ENCODE measurements at regions not wholly inside any gene's neighbourhood (a gene's known extent, or its start where the extent isn't known, plus 50 kb on each side); places are given as distances from the start of the nearest gene placed in this dataset.
A peak's percentile ranks its signal among the peaks of the same experiment; 100 is the strongest.
"Not testable (repeated sequence)": the region's sequence is repeated elsewhere in the genome, so short reads cannot be mapped to it uniquely, and the experiment has no call there.

DNA sequence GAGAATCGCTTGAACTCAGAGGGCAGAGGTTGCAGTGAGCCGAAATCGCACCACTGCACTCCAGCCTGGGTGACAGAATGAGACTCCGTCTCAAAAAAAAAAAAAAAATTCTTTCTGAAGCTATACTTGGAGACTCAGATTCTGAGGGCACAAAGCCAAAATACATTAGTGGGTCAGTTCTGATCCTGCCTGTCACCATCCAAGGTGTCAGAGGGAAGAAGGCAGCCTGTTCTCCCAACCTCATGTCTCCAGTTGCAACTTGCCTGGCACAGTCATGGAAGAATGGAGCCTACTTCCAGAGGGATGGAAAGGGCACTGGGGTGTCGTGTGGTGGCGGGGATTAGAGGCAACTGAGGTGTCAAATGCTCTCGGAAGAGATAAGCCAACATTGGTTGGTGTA lies 104.8 kb upstream of the GATA6 start:
- intact Hi-C loops (cut with DNase I): no loop called here

GRCh38 chr18:22065311-22065710 lies 104.1 kb upstream of the GATA6 start:
- intact Hi-C loops (cut with DNase I): no loop called here
- DNase-seq (ENCODE audit: low spot score): no peak

More for the DNA sequence above, 104.8 kb upstream of the GATA6 start:
- no peak for DNase-seq (ENCODE audit: low spot score)

DNA sequence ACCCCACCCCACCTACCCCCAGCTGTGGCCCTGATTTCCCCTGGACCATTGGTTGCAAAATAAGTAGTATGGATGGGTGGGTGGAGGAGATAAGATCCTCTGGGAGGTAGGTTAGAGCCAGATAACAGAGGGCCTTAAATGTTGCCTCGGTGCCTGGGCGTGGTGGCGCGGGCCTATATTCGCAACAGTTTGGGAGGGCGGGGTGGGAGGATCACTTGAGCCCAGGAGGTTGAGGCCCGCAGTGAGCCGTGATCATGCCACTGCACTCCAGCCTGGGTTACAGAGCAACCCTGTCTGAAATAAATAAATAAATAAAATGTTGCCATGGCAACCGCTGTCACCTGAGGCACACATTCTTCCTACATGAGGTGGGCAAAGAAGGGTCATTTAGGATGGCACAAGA lies 103.3 kb upstream of the GATA6 start:
- DNase-seq (ENCODE audit: low spot score): no peak
- intact Hi-C loops (cut with DNase I): no loop called here

DNA sequence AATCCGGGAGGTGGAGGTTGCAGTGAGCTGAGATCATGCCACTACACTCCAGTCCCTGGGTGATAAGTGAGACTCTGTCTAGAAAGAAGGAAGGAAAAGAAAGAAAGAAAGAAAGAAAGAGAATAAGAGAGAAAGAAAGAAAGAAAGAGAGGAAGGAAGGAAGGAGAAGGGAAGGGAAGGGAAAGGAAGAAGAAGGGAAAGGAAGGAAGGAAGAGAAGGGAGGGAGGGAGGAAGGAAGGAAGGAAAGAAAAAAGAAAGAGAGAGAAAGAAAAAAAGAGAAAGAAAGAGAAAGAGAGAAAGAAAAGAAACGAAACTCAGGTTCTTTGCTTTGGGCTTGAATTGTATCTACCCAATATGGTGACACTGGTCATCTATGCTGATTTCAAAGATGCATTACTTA lies 102.3 kb upstream of the GATA6 start:
- intact Hi-C loops (cut with DNase I): no loop called here
- no peak for DNase-seq (ENCODE audit: low spot score)

DNA sequence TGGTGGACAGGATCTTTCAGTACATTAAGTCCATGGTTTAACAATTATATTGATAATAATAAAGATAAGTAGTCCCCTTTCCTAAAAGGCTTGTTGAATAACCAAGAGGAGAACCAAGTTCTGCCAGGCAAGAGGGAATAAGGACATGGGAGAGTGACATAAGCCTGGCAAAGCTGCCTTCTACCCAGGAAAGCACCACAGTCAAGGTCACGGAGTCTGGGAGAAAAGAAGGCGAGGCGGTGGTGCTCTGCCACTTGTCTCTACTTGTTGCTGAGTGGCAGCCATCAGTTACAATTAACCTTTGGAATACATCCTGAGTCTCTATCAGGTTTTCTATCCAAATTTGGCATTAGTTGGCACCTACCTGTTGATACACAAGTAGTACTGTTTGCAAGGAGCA lies 101.7 kb upstream of the GATA6 start:
- no peak for DNase-seq (ENCODE audit: low spot score)
- intact Hi-C loops (cut with DNase I): no loop called here

DNA sequence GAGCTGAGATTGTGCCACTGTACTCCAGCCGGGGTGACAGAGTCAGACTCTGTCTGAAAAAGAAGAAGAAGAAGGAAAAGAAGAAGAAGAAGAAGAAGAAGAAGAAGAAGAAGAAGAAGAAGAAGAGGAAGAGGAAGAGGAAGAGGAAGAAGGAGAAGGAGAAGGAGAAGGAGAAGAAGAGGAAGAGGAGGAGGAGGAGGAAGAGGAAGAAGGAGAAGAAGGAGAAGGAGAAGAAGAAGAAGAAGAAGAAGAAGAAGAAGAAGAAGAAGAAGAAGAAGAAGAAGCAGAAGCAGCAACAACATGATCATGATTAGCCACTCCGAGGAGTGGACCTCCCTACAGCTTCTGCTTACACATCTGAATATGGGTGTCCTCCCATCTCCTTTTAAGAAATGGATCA lies 100.6 kb upstream of the GATA6 start:
- intact Hi-C loops (cut with DNase I): not testable (repeated sequence)

GRCh38 chr18:22069916-22070315 lies 99.5 kb upstream of the GATA6 start:
- intact Hi-C loops (cut with DNase I): no loop called here
- DNase-seq (ENCODE audit: low spot score): no peak

More for the DNA sequence above, 100.6 kb upstream of the GATA6 start:
- not testable (repeated sequence) for DNase-seq (ENCODE audit: low spot score)

DNA sequence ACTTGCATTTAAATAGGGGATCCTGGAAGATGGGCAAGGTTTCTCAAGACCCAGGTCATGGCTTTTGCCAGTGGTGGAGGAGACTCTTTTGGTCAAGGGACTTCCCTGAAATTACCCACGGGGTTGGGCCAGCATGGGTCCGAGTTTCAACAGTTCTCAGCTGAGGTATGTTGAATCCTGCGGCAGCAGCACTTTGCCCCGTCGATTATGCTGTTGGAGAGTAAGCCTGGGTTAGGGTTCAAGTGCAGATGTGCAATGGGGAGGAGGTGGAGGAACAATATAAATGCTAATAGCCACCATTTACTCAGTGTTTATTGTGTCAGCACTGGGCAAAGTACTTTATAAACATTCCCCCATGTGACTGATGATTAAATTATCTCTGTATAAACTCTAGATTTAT lies 96.0 kb upstream of the GATA6 start:
- intact Hi-C loops (cut with DNase I): no loop called here

DNA sequence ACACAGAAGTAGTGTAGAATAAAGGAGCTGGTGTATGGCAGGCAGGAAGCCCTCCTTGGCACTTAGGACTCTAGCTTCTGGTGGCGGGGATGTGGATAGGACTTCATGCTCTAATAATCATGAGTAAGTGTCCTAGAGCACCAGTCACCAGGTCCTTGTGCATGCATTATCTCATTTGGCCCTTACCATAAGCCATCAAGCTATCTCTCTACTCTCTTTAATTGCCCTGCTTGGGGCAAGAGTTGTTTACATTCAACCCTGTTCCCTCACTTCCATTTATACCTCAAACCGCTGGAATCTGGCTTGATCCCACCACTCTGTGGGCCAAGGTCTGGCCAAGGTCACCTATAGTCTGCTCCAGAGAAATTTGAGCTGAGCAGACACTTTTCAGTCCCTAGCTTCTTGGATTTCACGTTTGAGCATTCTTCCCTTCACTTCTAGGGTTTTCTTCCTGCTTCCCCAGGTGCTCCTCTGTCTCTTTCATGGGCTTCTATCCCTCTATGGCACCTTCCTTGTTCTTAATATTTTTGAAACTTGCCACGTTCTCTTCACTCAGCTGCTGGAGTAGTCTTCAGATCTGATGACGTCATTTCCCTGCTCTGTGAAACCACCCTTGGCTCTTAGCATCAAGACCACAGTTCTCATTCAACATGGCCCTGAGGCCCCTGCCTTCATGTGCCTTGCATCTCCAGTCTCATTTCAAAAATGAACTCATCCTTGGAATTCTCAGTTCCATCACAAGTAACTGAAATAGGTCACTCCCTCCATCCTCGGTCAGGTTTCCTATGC lies 94.9 kb upstream of the GATA6 start:
- DNase-seq (ENCODE audit: low spot score): no peak
- intact Hi-C loops (cut with DNase I): no loop called here

More for the DNA sequence above, 96.0 kb upstream of the GATA6 start:
- no peak for DNase-seq (ENCODE audit: low spot score)

GRCh38 chr18:22080035-22080434 lies 89.4 kb upstream of the GATA6 start:
- no peak for DNase-seq (ENCODE audit: low spot score)
- intact Hi-C loops (cut with DNase I): no loop called here

- intact Hi-C loops (cut with DNase I): no loop called here
- DNase-seq (ENCODE audit: low spot score): no peak
These were observed 87.0 kb upstream of the GATA6 start for GRCh38 chr18:22082408-22082807.

GRCh38 chr18:22084547-22084946 lies 84.8 kb upstream of the GATA6 start:
- peak; percentile 78 for DNase-seq (ENCODE audit: low spot score)
- intact Hi-C loops (cut with DNase I): no loop called here

DNA sequence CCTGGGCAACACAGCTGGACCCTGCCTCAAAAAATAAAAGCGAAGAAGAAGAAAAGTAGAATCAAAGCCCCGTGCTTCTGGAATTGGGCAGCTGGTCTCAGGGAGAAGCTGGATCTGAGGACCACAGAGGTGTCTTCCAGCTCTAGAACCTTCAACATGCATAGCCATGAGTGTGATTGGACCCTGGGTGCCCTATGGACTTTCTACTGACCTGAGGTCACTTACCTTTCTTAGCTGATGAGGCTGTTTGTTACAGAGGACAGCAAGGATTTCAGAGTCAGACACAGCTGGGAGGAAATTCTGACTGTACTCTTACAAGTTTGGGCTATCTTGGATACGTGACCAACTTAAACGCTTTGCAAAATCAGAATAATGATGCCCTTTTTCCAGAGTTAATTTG lies 82.4 kb upstream of the GATA6 start:
- DNase-seq (ENCODE audit: low spot score): no peak
- intact Hi-C loops (cut with DNase I): loop anchor here (5.0 kb wide), 1 partner anchor 80 kb away; the partner anchor contains the start of gene GATA6

- intact Hi-C loops (cut with DNase I): loop anchor here (5.0 kb wide), 1 partner anchor 79 kb away; the partner anchor contains the start of gene GATA6
- DNase-seq (ENCODE audit: low spot score): no peak
These were observed 81.4 kb upstream of the GATA6 start for GRCh38 chr18:22088029-22088428.

- DNase-seq (ENCODE audit: low spot score): no peak
- intact Hi-C loops (cut with DNase I): loop anchor here (5.0 kb wide), 1 partner anchor 78 kb away; the partner anchor contains the start of gene GATA6
These were observed 80.3 kb upstream of the GATA6 start for GRCh38 chr18:22088996-22089640.

DNA sequence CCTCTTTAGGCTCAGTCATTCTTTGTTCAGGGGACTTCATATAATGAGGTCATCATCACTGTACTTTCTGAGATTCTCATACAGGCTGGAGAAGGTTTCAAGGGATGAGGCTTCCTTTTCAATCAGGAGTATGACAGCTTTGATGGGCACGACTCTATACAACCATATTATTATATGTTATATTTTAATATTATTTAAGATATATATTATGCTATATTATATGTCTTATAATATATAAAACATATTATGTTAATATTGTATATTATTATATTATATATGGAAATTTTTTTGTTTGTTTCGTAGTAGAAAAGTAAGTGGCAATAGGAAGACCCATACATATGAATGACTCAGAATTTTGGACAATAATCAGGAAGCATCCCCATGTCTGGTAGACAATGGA lies 78.0 kb upstream of the GATA6 start:
- intact Hi-C loops (cut with DNase I): no loop called here
- no peak for DNase-seq (ENCODE audit: low spot score)

DNA sequence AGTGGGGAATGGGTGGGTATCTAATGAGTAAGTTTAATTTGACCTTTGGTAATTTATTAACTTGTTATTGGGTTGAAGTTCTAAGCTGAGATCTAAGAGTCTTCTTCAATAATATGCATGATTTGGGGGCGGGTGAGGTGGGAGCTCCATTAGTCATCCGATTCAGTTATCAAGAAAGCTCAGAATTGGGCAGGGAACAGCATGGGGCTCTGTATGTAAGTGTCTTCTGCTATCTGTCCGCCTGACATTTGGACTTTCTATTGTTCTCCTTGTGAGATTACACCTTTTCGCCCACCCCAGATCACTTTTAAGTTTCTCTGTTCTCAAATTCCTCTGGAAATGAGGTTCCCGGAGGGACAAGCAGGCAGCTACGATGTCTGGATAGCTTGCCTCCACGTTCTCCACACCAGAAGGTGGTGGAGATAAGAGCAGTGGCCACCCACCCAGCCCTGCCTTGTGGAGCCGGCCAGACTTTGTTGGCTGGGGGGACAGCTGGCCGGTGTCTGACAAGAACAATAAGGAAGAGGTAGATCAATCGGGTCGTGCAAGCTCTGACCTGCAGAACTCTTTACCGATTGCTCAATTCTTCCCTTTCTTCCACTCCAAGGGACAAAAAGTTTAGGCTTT lies 75.5 kb upstream of the GATA6 start:
- DNase-seq (ENCODE audit: low spot score): no peak
- intact Hi-C loops (cut with DNase I): no loop called here

DNA sequence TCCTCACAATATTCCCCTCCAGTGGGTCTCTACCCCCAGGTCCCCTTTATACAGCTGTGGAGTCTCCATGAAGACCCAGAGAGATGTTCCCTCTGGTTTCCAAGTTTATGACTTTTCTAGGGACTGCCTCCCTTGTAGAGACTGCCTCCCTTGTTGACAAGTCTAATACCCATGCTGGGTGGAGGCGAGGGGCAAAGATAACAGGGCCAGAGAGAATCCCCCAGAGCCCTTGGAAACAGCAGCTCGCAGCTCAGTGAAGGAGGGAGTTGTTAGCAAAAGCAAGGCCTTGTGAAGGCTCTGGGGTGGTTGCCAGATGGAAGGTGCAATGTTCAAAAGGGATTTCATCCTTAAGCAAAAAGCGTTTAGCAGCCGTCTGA lies 75.0 kb upstream of the GATA6 start:
- DNase-seq (ENCODE audit: low spot score): no peak
- intact Hi-C loops (cut with DNase I): no loop called here

DNA sequence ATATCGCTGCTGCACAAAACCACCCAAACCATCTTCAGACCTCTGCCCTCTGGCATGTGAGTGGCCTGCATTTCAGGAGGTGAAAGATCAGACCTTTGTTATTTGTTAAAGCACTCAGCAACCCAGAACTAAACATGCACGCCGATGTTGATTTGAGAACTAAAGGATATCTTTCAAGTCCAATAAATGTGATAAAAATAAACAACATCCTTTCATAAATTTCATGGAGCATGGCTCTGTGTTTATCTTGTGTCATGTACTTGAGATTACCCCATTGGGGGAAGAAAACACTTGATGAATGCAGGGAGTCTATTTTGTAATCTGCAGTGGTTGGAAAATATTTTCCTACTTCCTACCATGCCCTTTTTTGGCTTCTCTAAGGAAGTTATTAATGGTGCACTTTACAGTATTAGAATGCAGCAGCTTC lies 70.8 kb upstream of the GATA6 start:
- intact Hi-C loops (cut with DNase I): no loop called here

GRCh38 chr18:22099925-22100324 lies 69.5 kb upstream of the GATA6 start:
- DNase-seq (ENCODE audit: low spot score): no peak
- intact Hi-C loops (cut with DNase I): no loop called here

More for the DNA sequence above, 70.8 kb upstream of the GATA6 start:
- no peak for DNase-seq (ENCODE audit: low spot score)

GRCh38 chr18:22101731-22102130 lies 67.7 kb upstream of the GATA6 start:
- intact Hi-C loops (cut with DNase I): no loop called here

More at GRCh38 chr18:22101731-22102130, 67.7 kb upstream of the GATA6 start:
- DNase-seq (ENCODE audit: low spot score): no peak

Data from cardiac septum (tissue), 1 donor.